Stimulated activated CD8-positive, alpha-beta memory T cell treated with anti-CD3 and anti-CD28 coated beads, Interleukin-4, amount 100 ng/mL, for 48 hours (primary cell): ENCODE measurements at regions not wholly inside any gene's neighbourhood (a gene's known extent, or its start where the extent isn't known, plus 50 kb on each side); places are given as distances from the start of the nearest gene placed in this dataset.

Experiments used
- DNase-seq: peaks from one replicate; pipeline ENCODE4 v3.0.0-alpha.2; 2020

GRCh38 chr9:134229466-134230091, 65.2 kb upstream of the RNU6ATAC start:
- no peak for DNase-seq

- DNase-seq = no peak
Measured at GRCh38 chr9:134230092-134230941, 66.0 kb upstream of the RNU6ATAC start.

- no peak for DNase-seq
Measured at GRCh38 chr9:134230942-134231325, 66.6 kb upstream of the RNU6ATAC start.

GRCh38 chr9:134231330-134231745, 67.0 kb upstream of the RNU6ATAC start:
- no peak for DNase-seq

- no peak for DNase-seq
Measured at GRCh38 chr9:134231767-134232166, 67.4 kb upstream of the RNU6ATAC start.

- DNase-seq = no peak
Measured at GRCh38 chr9:134233022-134233421, 68.7 kb upstream of the RNU6ATAC start.

GRCh38 chr9:134234001-134234660, 69.8 kb upstream of the RNU6ATAC start:
- no peak for DNase-seq

GRCh38 chr9:134234687-134235359, 70.5 kb upstream of the RNU6ATAC start:
- DNase-seq = no peak

GRCh38 chr9:134235366-134235765, 71.0 kb upstream of the RNU6ATAC start:
- DNase-seq = no peak

GRCh38 chr9:134236001-134236421, 71.6 kb upstream of the RNU6ATAC start:
- DNase-seq = no peak

- DNase-seq = no peak
Measured at GRCh38 chr9:134236935-134237629, 72.7 kb upstream of the RNU6ATAC start.

GRCh38 chr9:134237630-134238265, 73.4 kb upstream of the RNU6ATAC start:
- DNase-seq = no peak

- no peak for DNase-seq
Measured at GRCh38 chr9:134239130-134239903, 75.0 kb upstream of the RNU6ATAC start.

- DNase-seq = no peak
Measured at GRCh38 chr9:134239939-134240338, 75.6 kb upstream of the RNU6ATAC start.

GRCh38 chr9:134240361-134240760, 76.0 kb upstream of the RNU6ATAC start:
- no peak for DNase-seq

GRCh38 chr9:134242706-134243105, 78.3 kb upstream of the RNU6ATAC start:
- no peak for DNase-seq

GRCh38 chr9:134243778-134244467, 79.6 kb upstream of the RNU6ATAC start:
- DNase-seq = peak; percentile 41

- DNase-seq = no peak
Measured at GRCh38 chr9:134245179-134245578, 80.8 kb upstream of the RNU6ATAC start.

- DNase-seq = no peak
Measured at GRCh38 chr9:134247918-134248631, 78.2 kb upstream of the RXRA start.
